Pons (tissue), 1 donor: ENCODE measurements at regions not wholly inside any gene's neighbourhood (a gene's known extent, or its start where the extent isn't known, plus 50 kb on each side); places are given as distances from the start of the nearest gene placed in this dataset.
"Not testable (repeated sequence)": the region's sequence is repeated elsewhere in the genome, so short reads cannot be mapped to it uniquely, and the experiment has no call there.

ENCODE experiments used
- DNase-seq: peaks from one replicate; pipeline ENCODE4 v3.0.0-alpha.2; 2016; ENCODE audit warnings: low spot score

DNA sequence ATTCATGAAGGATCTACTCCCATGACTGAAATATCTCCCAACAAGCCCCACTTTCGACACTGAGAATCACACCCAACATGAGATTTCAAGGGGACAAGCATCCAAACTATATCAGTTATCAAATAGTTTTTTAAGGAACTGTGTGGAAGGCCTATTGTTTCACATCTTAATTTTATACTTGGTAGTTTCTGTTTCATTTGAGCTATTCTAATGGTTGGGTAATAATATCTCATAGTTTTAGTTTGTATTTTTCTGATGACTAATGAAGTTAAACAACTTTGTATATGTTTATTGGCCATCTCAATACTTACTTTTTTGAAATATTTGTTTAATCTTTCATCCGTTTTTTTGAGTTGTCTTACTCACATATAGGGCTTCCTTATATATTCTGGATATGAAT lies 135.0 kb downstream of the SCG2 start:
- DNase-seq, result no peak

DNA sequence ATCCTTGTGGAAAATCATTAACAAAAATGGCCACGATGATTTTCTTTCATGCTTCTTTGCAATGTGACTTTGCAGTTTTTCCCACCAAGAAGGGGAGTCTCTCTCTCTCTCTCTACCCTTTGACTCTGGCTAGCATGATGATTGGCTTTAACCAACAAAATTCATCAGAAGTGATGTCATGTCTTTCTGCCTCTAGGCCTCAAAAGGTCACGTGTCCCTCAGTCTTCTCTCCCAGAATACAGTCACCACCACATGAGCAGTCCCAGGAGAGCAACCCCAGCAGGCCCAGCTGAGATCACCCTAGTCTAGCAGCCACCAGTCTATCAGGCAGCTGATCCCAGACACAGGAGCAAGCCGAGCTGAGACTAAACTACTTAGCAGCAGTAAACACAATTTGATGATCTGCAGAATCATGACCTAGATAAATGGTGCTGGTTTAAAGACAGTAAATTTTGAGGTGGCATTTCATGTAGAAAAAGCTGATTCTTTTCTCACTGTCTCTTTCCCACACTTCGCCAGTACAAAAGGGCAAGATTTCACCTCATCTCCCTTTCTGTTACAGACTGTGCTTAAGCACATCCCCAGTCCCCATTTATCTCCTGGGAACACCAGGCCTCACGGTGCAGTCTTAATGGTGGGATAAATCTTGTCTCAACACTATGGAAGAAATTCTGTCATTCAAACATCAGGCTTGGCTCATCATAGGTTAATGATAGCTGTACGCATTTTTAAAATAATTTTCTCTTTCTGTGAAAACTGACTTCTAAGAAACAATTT lies 132.7 kb downstream of the SCG2 start:
- DNase-seq, result no peak

DNA sequence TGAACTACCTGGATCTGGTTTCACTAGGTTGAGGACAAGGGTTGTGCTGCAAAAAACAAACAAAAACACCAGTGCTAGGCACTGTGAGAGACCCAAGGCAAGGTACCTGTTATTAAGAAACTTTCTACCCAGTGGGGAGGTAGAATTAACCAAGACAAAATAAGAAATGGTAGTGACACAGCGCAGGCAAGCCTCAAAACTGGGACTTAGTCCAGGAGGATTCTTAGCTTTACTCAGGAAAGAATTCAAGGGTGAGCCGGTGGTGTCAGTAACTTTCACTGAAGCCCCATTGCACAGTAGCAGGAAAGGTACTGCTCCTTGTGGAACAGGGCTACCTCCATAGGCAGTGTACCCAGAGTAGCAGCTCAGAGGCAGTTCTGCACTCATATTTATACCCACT lies 131.6 kb downstream of the SCG2 start:
- no peak for DNase-seq

DNA sequence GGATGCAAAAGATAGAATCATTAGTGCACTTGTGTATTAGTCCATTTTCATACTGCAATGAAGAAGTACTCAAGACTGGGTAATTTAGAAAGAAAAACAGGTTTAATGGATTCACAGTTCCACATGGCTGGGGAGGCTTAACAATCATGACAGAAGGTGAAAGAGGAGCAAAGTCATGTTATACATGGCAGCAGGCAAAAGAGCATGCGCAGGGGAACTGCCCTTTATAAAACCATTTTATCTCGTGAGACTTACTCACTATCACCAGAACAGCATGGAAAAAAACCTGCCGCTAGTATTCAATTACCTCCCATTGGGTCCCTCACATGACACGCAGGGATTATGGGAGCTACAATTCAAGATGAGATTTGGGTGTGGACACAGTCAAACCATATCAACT lies 129.4 kb downstream of the SCG2 start:
- no peak for DNase-seq

DNA sequence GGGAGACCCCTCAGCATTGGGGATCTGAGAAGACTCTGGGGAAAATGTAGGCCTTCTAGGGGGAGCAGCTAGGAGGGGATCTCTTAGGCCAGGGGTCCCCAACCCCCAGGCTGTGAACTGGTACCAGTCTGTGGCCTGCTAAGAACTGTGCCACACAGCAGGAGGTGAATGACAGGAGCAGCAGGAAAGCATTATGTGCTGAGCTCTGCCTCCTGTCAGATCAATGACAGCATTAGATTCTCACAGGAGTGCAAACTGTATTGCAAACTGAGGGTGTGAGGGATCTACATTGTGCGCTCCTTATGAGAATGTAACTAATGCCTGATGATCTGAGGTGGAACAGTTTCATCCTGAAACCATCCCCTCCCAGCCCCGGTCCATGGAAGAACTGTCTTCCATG lies 127.3 kb downstream of the SCG2 start:
- no peak for DNase-seq

DNA sequence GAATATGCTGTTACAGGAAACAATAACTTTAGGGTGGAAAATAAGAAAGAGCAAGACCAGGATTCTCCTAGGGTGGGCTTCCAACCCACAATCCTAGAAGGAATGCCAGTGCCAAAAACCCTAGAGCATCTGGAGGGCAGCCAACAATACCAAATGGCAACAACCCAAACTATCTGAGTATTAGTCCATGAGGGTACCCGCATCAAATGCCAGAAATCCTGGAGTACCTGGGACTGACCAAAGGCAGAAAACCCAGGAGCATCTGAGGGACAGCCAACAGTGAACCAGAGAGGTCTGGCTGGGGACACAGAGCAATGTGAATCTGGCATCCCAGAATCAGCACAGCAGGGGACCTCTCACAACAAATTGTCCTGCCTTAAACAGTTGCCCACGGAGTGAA lies 126.3 kb downstream of the SCG2 start:
- no peak for DNase-seq

DNA sequence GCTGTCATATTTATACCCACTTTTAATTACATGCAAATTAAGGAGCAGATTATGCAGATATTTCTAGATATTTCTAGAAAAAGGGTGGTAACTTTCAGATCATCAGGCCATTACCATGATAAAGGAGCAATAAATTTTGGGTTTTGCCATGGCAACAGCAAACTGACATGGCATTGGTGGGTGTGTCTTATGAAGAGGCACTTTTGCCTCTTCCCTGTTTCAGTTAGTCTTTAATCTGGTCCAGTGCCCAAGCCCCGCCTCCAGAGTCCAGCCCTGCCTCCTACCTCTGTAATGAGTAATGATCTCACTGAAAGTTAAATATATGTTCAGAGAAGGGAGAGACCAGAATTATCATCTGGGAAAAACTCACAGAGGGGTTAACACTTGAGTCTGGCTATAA lies 124.8 kb downstream of the SCG2 start:
- no peak for DNase-seq

DNA sequence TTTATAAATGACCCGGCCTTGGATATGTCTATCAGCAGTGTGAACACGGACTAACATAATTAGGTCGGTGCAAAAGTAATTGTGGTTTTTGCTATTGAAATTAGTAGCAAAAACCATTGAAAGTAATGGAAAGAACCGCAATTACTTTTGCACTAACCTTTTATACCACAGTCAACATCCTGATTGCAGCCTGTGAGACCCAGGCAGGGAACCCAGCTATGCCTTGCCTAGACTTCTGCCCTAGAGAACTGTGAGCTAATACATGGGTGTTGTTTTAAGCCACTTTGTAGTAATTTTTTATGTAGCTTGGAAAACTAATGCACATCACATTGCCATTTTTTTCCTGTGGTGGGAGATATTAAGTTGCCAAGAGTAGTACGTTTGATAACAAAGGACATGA lies 120.7 kb downstream of the SCG2 start:
- no peak for DNase-seq

DNA sequence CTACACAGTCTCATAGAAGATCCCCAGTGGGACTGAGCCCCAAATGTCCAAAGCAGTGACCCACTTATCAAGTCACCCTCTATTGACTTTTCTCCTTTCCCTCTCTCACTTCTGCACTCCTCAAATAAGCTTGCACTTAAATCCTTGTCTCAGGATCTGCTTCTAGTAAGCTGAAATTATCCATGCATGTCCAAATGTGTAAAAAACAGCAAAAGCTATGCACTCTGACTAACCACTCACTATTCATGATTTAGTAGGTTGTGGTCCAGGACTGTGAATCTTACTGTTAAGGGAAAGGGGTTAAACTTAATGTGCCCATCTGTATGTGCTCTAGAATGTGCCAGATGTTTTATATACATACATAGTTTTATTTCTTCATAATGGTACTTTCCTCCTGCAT lies 115.4 kb downstream of the SCG2 start:
- DNase-seq, result no peak

DNA sequence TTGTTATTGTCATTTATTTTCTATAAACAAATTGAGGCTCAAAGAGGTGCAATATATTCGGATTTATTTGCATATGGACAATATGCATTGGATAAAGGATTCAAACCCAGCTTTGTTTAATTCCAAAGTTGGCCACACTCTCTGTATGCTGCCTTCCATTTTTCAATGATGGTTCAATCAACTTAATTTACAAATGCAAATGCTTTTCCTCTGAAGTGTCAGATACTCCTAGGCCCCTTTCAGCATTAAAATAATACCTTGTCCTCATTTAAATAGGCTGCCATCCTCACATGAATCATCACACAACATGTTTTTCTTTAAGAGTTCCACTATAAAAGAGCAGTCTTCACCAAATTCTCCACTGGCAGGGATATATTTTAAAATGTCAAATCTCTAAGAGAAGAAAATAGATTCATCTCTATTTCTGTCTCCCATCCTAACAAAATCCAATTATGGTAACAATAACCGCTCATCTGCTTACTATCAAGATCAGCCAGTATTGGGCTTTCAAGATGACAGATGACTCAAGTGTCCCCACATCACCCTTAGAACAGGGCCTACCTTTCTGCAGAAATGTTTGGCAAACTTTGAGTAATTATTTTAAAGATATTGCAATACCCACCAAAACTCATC lies 114.8 kb downstream of the SCG2 start:
- DNase-seq, result no peak

DNA sequence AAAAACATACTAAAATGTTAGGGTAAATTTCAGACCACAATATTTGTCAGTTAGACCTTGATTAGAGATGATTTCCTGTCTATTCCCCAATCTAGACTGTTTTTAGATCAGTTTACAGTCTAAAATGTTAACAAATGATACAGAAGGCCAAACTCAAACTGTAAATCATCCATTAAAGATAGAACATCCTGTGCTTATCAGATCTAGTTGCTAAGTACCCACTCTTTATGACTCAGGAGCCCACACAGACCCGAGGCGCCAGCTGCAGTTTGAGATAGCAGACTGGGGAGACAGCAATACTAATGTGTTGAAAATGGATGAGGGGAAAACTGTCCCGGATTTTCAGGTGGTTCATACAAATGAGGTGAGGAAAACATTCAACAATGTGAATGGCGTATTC lies 113.3 kb downstream of the SCG2 start:
- DNase-seq, result no peak

DNA sequence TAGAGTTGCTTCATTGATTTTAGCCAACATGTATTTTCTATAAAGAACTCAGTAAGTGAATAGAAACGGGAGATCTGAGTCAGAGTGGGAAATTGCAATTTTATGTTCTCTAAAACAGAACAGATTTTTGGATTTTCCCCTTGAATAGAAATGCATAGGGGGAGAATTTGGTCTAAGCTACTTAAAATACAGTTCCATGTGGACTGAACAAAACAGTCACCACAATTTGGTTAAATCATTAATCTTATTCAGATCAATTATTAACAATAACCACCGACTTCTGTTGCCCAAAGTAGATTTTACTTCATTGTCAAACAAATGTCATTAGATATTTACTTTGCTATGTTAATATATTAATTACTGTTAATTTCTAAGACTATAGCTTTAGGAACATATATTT lies 107.7 kb downstream of the SCG2 start:
- DNase-seq, result no peak

DNA sequence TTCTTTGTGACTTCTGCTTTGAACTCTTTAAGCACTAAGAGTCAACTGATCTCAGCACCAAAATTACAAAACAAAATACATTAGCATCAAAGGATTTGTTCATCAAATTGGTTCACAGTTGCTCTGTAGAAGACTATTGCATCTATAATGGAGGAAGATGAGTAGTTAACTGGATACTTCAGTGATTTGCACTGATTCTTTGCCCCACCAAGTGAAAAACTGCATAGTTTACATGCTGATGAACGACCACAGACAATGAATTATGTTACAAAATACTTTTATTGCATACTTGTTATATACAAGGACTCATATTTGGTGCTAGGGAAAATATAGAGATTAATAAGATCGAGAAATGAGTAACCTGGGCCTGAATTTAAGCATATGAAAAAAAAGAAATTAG lies 107.2 kb downstream of the SCG2 start:
- no peak for DNase-seq

DNA sequence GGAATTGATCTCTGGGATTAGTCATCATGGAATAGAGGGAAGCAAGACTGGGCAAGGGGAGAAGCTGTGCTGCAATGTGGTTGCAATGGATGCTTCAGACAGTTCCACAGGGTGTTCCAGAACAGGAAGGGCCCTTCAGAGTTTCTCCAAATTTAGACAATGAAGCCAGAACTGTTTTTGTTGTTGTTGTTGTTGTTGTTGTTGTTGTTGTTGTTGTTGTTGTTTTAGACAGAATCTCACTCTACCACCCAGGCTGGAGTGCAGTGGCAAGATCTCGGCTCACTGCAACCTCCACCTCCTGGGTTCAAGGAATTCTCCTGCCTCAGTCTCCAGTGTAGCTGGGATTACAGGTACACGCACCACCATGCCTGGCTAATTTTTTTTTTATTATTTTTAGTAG lies 105.3 kb downstream of the SCG2 start:
- not testable (repeated sequence) for DNase-seq

DNA sequence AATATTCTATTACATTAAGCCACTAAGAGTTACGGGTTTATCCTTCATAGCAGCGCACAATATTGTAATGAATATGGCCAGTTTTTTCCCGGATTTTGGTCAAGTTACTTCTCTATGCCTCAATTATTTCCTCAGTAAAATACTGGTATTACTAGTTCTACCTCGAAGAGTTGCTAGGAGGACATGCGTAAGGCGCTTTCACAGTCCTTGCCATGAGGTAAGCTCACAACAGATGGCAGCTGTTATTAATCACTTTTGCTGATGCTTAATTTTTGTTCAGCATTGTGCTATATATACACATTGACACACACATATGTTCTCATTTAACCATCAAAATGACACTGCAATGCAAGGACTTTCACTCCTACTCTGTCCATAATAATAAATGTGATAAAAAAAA lies 101.5 kb downstream of the SCG2 start:
- DNase-seq, result no peak

DNA sequence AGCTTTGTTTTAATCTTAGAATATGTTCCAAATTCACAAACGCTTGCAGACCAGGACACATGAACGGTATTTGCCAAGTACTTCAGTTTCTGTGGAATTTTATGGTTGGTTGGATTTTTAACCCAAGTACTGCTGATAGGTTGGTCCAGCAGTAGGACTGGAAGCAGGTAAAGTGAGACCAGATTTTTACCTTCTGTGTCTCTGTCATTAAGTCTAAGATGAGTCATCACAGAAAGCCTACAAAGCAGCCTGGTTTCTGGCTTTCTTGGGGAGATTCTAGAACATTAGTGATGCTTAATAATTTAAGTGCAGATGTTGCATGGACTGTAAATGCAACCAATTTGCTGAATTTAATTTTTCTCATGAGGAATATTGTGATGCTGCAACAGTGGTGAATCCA lies 100.5 kb downstream of the SCG2 start:
- DNase-seq, result no peak

DNA sequence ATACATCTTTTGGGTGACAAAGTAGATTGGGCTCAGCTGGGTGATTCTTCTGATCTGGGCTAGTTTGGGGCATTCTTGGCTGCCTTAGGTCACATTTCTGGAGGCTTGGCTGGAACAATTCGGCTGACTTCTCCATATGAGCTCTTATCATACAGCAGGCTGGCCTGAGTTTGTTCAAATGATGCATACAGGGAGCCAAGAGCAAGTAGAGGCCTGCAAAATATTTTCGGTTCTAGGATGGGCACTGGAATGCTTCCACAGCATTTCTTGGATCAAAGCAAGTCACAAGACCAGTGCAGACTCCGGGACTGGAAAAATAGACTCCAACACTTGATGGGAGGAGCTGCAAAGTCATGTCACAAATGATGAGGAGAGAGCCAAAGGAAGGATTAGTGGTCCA lies 98.4 kb downstream of the SCG2 start:
- DNase-seq, result no peak

DNA sequence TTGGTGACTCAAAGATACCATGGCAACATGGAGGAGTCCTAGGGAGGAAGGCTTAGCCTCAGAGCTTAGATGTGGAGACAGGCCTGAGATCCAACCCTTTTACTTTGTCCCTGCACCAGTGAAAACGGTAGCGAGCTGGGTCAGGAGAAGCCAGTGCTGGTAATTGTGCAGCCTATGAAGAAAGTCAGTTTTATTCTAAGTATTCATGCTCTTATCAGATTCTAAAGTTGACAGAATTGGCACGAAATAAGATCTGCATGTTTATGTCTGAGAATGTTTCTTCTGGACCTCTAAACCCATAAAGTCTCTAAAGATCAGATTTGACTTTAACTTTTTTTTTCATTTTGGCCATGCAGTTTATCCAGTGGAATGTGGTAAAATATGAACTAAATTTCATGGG lies 93.8 kb downstream of the SCG2 start:
- no peak for DNase-seq

DNA sequence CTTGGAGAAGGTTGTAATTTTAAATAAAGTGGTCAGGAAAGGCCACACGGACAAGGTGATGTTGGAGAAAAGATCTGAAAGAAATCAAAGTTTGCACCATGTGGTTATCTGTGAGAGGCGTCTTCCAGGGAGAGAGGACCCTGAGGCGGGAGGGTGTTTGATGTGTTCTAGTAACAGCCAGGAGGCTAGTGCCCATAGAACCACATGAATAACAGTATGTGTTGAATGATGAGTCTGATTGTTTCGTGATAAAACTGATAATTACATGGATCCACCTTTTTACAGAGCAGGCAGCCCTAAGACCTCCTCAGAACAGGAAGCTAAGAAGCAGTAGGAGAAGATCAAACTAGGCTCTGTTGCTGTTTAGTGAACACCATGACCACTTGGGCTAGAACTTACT lies 91.4 kb downstream of the SCG2 start:
- no peak for DNase-seq

DNA sequence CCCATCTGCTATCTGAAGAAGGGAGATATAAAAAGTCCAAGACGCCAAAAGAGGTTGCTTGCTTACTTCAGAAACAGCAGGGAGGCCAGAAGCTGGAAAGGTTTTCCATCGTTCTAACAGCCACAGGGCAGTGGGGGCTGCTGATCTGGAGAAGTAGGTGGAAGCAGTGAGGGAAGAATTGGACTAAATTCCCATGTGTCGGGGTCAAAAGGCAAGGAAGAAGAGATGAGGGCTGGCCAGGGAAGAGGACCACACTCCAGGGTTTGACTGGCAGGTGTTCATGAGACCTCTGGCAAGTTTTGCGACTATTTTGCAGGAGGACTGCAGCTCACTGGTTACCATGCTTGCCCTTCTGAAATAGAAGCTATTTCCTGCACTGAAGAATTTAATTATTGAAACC lies 91.0 kb downstream of the SCG2 start:
- no peak for DNase-seq

DNA sequence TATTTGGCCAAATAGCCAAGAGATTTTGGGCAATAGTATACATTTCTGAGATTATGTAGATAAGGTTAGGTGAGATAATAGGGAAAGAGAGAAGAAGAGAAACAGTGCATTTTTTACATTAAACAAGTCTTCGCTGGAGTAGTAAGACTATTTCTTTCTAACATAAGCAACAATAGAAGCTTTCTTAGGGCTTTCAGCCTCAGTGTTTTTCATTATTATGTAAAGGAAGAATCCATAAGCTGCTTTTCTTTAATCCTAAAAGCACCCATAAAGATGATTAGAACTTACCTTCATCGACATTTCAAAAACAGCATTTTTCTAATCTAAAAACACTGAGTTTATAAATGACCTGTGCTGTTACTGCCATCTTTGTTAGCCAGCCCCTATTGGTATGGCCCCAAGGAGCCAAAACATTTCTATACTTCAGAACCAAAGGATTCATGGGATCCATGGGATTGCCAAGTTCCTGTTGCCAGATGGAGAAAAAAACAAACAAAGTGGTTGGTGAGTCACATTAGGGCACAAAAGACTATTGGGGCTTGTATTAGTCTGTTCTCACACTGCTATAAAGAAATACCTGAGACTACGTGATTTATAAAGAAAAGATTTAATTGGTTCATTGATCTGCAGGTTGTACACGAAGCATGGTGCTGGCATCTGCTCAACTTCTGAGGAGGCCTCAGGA lies 88.2 kb downstream of the SCG2 start:
- DNase-seq, result no peak

DNA sequence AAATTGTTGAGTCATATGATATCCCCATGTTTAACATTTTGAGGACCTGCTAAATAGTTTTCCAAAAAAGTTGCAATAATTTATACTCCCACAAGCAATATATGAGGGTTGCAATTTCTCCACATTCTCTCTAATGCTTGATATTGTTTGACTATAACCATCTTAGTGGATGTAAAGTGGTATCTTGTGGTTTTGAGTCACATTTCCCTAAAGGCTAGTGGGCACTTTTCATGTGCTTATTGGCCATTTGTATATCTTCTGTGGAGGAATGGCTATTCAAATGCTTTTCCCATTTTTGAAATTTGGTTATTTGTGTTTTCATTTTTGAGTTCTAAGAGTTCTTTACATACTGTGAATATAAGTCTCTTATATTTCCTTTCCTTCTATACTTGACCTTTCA lies 82.7 kb downstream of the SCG2 start:
- no peak for DNase-seq

DNA sequence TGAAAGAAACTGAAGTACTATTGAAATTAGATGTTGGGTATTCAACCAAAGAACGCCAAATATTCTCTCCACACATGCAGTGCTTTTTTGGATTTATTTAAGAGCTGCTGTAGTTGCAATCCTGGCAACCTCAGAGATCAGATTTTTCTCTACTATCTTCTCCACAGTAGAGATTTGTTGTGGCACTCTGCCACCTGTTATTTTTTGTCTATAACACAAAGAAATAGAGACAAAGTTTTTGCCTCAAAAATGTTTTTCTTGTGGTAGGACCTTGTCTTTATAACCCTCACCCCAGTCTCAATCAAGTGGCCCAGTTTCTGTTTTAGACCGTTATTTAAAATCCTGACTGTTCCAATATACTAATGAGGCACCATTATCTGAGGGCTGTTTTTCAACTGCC lies 79.4 kb downstream of the SCG2 start:
- DNase-seq, result no peak
